Suprapubic skin (tissue), 4 donors: ENCODE measurements at regions not wholly inside any gene's neighbourhood (a gene's known extent, or its start where the extent isn't known, plus 50 kb on each side); places are given as distances from the start of the nearest gene placed in this dataset.

Experiments used
- DNase-seq, 2 donors: peaks; one replicate each; pipeline ENCODE4 v3.0.0-alpha.2; 2019; ENCODE audit warnings: low spot score in 2 of 2
- H3K27ac ChIP-seq: fragments of 200-600 bp; sonication (generic); one replicate; pipeline ENCODE4 v1.5.1; 2019
- H3K27me3 ChIP-seq: fragments of 200-600 bp; sonication (generic); one replicate; pipeline ENCODE4 v1.5.1; 2019
- H3K36me3 ChIP-seq: fragments of 200-600 bp; sonication (generic); one replicate; pipeline ENCODE4 v1.5.1; 2019
- H3K4me1 ChIP-seq: fragments of 200-600 bp; sonication (generic); one replicate; pipeline ENCODE4 v1.5.1; 2019
- H3K4me3 ChIP-seq: fragments of 200-600 bp; sonication (generic); one replicate; pipeline ENCODE4 v1.5.1; 2019; ENCODE audit warnings: mild to moderate bottlenecking
- H3K9me3 ChIP-seq: fragments of 200-600 bp; sonication (generic); one replicate; pipeline ENCODE4 v1.5.1; 2019
- CTCF ChIP-seq, 2 donors: fragments of 200-600 bp in 1 of 2; fragments of 450-650 bp in 1 of 2; sonication (generic) in 1 of 2; IDR thresholded peaks; one replicate each; pipeline ENCODE4 v1.5.1; 2016 to 2019; ENCODE audit warnings: antibody characterized with exemption in 2 of 2, mild to moderate bottlenecking in 1 of 2, moderate library complexity in 1 of 2
- EP300 ChIP-seq: sonication (generic); formaldehyde crosslinking; IDR thresholded peaks from one replicate; pipeline ENCODE4 v1.6.1; 2017; ENCODE audit warnings: antibody characterized with exemption
- POLR2A ChIP-seq, 2 donors: fragments of 450-650 bp; IDR thresholded peaks; one replicate each; pipeline ENCODE4 v1.6.1; 2017; ENCODE audit warnings: antibody characterized with exemption in 2 of 2, mild to moderate bottlenecking in 2 of 2, moderate library complexity in 2 of 2
- POLR2AphosphoS5 ChIP-seq, 3 donors: sonication (generic); formaldehyde crosslinking; IDR thresholded peaks; one replicate each; pipeline ENCODE4 v1.6.1; 2017; ENCODE audit warnings: antibody characterized with exemption in 3 of 3
- whole genome bisulfite sequencing: methylation state at CpG from one replicate; pipeline ENCODE4 v1.1.5; 2018; 5-methylcytosine and 5-hydroxymethylcytosine counted together

GRCh38 chr3:151985787-151986430, 112.5 kb downstream of the SUCNR1 start:
- Histone ChIP-seq H3K27ac (no peak overlapping the region), H3K27me3 (no peaks in the 10 kb centered on the region), H3K4me3 (no peak overlapping the region), H3K36me3 (no peaks in the 10 kb centered on the region), H3K9me3 (no peaks in the 10 kb centered on the region), H3K4me1 (no peaks in the 10 kb centered on the region)
- TF ChIP-seq POLR2AphosphoS5 (IDR thresholded peaks at IDR 0.05): no peak
- TF ChIP-seq EP300: no peak
- no peak for TF ChIP-seq CTCF (IDR thresholded peaks at IDR 0.05)
- no peak for TF ChIP-seq POLR2A (IDR thresholded peaks at IDR 0.05)
- 82% methylated on average over 2 of the region's 2 CpGs for WGBS
- no peak for DNase-seq

DNA sequence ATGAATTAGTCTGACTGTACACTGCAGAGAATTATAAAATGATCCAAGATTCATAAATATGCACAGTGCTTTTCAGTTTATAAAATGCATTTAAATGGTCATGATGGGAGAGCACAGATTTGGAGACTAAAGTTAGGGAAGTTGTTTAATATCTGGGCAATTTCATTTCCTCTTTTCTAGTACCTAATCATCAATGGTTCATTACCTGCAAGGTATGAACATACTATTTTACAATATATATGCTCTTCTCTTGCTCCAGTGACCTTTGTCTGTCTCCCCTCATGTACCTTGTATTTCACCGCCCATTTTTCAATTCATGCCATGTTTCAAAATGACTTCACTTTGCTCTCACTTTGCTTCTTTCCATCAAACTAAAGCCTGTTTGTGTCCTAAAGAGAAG, 114.5 kb downstream of the SUCNR1 start:
- no peaks in the 10 kb centered on the region for H3K9me3 ChIP-seq
- H3K27me3 ChIP-seq: no peaks in the 10 kb centered on the region
- DNase-seq: no peak
- no peak overlapping the region for H3K4me3 ChIP-seq
- TF ChIP-seq CTCF (IDR thresholded peaks at IDR 0.05) (no peak), POLR2A (IDR thresholded peaks at IDR 0.05) (no peak), EP300 (no peak), POLR2AphosphoS5 (IDR thresholded peaks at IDR 0.05) (no peak)
- WGBS: 97% methylated on average over 1 of the region's 1 CpG
- no peaks in the 10 kb centered on the region for H3K4me1 ChIP-seq
- no peak overlapping the region for H3K27ac ChIP-seq
- no peaks in the 10 kb centered on the region for H3K36me3 ChIP-seq

GRCh38 chr3:151989621-151990020, 116.2 kb downstream of the SUCNR1 start:
- no peaks in the 10 kb centered on the region for H3K27me3 ChIP-seq
- H3K27ac ChIP-seq: no peak overlapping the region
- DNase-seq: no peak
- no peaks in the 10 kb centered on the region for H3K4me1 ChIP-seq
- H3K36me3 ChIP-seq: no peaks in the 10 kb centered on the region
- TF ChIP-seq CTCF (IDR thresholded peaks at IDR 0.05) (no peak), POLR2AphosphoS5 (IDR thresholded peaks at IDR 0.05) (no peak), EP300 (no peak), POLR2A (IDR thresholded peaks at IDR 0.05) (no peak)
- no peak overlapping the region for H3K4me3 ChIP-seq
- H3K9me3 ChIP-seq: no peaks in the 10 kb centered on the region

DNA sequence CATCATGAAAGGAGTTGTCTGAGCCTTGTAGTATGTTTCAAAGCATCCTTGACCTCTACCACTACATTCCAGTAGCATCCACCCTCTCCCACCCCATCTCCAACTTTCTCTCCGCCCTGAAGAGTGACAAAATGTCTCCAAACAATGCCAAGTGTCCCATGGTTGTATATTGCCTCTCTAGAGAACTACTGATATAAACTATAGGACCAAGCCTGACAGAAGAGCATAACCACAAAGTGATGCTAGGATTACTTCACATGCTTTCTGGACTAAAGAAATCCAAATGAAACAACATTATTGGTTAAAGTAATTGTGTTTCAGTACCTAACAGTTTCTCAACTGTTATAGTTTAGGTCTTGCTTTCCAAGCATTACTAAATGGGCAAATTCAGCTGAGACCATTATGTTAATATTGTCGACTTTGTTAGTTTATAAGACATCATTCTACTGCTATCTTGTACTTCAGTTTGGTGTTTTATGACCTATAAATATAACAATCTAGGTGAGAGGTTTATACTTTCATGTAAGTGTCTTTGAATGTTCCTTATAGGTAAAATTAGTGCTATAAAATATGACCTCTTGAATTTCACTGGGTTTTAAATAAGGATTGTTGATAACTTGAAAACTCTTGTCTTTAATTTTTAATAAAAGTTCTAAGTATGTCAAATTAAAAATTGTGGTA, 117.4 kb downstream of the SUCNR1 start:
- TF ChIP-seq CTCF (IDR thresholded peaks at IDR 0.05) (no peak), POLR2AphosphoS5 (IDR thresholded peaks at IDR 0.05) (no peak), EP300 (no peak), POLR2A (IDR thresholded peaks at IDR 0.05) (no peak)
- Histone ChIP-seq H3K27me3 (no peaks in the 10 kb centered on the region), H3K27ac (no peak overlapping the region), H3K4me3 (no peak overlapping the region), H3K36me3 (no peaks in the 10 kb centered on the region), H3K9me3 (no peaks in the 10 kb centered on the region), H3K4me1 (no peaks in the 10 kb centered on the region)
- no peak for DNase-seq
- 58% methylated on average over 2 of the region's 2 CpGs for WGBS

- H3K36me3 ChIP-seq: no peaks in the 10 kb centered on the region
- no peak for DNase-seq
- H3K4me1 ChIP-seq: no peaks in the 10 kb centered on the region
- no peaks in the 10 kb centered on the region for H3K9me3 ChIP-seq
- H3K27ac ChIP-seq: no peak overlapping the region
- H3K4me3 ChIP-seq: no peak overlapping the region
- 89% methylated on average over 4 of the region's 4 CpGs for WGBS
- H3K27me3 ChIP-seq: no peaks in the 10 kb centered on the region
- TF ChIP-seq POLR2A (IDR thresholded peaks at IDR 0.05) (no peak), POLR2AphosphoS5 (IDR thresholded peaks at IDR 0.05) (no peak), CTCF (IDR thresholded peaks at IDR 0.05) (no peak), EP300 (no peak)
Observed at GRCh38 chr3:151992326-151993041, 119.0 kb downstream of the SUCNR1 start.
